HG02938 (cell line): ENCODE measurements at regions not wholly inside any gene's neighbourhood (a gene's known extent, or its start where the extent isn't known, plus 50 kb on each side); places are given as distances from the start of the nearest gene placed in this dataset.

Experiments
- ATAC-seq: cut with Tn5 transposase; IDR thresholded peaks from one replicate; pipeline ENCODE4 v1.9.1; 2021; ENCODE audit warnings: mild to moderate bottlenecking, moderate library complexity; ENCODE audit not compliant: unreplicated experiment

- ATAC-seq = no peak
These were observed 591.2 kb downstream of the NSUN3 start for GRCh38 chr3:94654096-94654495.

GRCh38 chr3:94665922-94666321 is 603.1 kb downstream of the NSUN3 start:
- ATAC-seq = no peak

GRCh38 chr3:94671078-94671477 is 608.2 kb downstream of the NSUN3 start:
- no peak for ATAC-seq

- no peak for ATAC-seq
These were observed 611.0 kb downstream of the NSUN3 start for GRCh38 chr3:94673876-94674275.

GRCh38 chr3:94686208-94686607 is 623.3 kb downstream of the NSUN3 start:
- ATAC-seq = no peak

- ATAC-seq = no peak
These were observed 631.3 kb downstream of the NSUN3 start for GRCh38 chr3:94693997-94694640.

GRCh38 chr3:94694894-94695293 is 632.0 kb downstream of the NSUN3 start:
- ATAC-seq = no peak

- ATAC-seq = no peak
These were observed 641.6 kb downstream of the NSUN3 start for GRCh38 chr3:94704467-94704866.

GRCh38 chr3:94709249-94709902 is 646.5 kb downstream of the NSUN3 start:
- ATAC-seq = no peak

GRCh38 chr3:94714194-94714593 is 651.3 kb downstream of the NSUN3 start:
- no peak for ATAC-seq

GRCh38 chr3:94716326-94717018 is 653.6 kb downstream of the NSUN3 start:
- ATAC-seq = no peak

- ATAC-seq = no peak
These were observed 671.3 kb downstream of the NSUN3 start for GRCh38 chr3:94734206-94734605.

- ATAC-seq = no peak
These were observed 672.5 kb downstream of the NSUN3 start for GRCh38 chr3:94735354-94735753.

- ATAC-seq = no peak
These were observed 674.3 kb downstream of the NSUN3 start for GRCh38 chr3:94737116-94737515.

GRCh38 chr3:94739420-94739819 is 676.6 kb downstream of the NSUN3 start:
- ATAC-seq = no peak

- ATAC-seq = no peak
These were observed 695.9 kb downstream of the NSUN3 start for GRCh38 chr3:94758751-94759150.

GRCh38 chr3:94772402-94772801 is 709.5 kb downstream of the NSUN3 start:
- no peak for ATAC-seq

- no peak for ATAC-seq
These were observed 712.9 kb downstream of the NSUN3 start for GRCh38 chr3:94775746-94776145.

GRCh38 chr3:94776401-94776915 is 713.6 kb downstream of the NSUN3 start:
- no peak for ATAC-seq

GRCh38 chr3:94778289-94778688 is 715.4 kb downstream of the NSUN3 start:
- ATAC-seq = no peak

- no peak for ATAC-seq
These were observed 716.1 kb downstream of the NSUN3 start for GRCh38 chr3:94778814-94779494.
